NT2/D1 (cell line): ENCODE measurements at regions not wholly inside any gene's neighbourhood (a gene's known extent, or its start where the extent isn't known, plus 50 kb on each side); places are given as distances from the start of the nearest gene placed in this dataset.

Experiments used
- SUZ12 ChIP-seq: IDR thresholded peaks from 2 replicates; pipeline ENCODE4 v1.6.1; 2011; ENCODE audit not compliant: insufficient read length, insufficient read depth; ENCODE audit errors: extremely low read depth
- YY1 ChIP-seq: IDR thresholded peaks from 2 replicates; pipeline ENCODE4 v1.6.1; 2011; ENCODE audit not compliant: insufficient read length, insufficient read depth
- ZNF274 ChIP-seq: IDR thresholded peaks from 2 replicates; pipeline ENCODE4 v1.6.1; 2011; ENCODE audit warnings: mild to moderate bottlenecking, low read depth, low read length

- no peak for TF ChIP-seq YY1
- no peak for TF ChIP-seq ZNF274
- no peak for TF ChIP-seq SUZ12
Measured at GRCh38 chr1:82927753-82928152, 1071.2 kb downstream of the TTLL7 start.
